ENCODE measurements at regions not wholly inside any gene's neighbourhood (a gene's known extent, or its start where the extent isn't known, plus 50 kb on each side); places are given as distances from the start of the nearest gene placed in this dataset.

DNA sequence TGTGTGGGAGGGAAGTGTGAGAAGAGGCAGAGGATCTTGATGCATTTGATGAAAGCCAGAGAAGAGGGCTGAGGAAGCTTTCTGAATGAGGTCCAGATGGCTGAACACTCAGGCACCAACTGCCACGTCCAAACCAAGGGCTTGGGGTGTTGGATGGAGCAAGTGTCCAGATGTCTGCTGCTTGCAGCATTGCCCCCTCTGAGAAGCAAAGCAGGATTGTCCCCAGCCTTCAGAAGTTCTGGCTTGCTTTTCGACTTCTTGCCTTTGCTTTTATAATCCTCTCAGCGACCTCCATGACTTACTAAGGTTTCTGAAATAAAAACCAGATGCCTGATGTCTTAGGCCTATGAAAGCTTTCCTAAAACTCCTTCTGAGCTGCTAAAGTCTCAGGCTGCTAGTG, 182.5 kb downstream of the HUNK start:
- TF ChIP-seq, protein P1, sequence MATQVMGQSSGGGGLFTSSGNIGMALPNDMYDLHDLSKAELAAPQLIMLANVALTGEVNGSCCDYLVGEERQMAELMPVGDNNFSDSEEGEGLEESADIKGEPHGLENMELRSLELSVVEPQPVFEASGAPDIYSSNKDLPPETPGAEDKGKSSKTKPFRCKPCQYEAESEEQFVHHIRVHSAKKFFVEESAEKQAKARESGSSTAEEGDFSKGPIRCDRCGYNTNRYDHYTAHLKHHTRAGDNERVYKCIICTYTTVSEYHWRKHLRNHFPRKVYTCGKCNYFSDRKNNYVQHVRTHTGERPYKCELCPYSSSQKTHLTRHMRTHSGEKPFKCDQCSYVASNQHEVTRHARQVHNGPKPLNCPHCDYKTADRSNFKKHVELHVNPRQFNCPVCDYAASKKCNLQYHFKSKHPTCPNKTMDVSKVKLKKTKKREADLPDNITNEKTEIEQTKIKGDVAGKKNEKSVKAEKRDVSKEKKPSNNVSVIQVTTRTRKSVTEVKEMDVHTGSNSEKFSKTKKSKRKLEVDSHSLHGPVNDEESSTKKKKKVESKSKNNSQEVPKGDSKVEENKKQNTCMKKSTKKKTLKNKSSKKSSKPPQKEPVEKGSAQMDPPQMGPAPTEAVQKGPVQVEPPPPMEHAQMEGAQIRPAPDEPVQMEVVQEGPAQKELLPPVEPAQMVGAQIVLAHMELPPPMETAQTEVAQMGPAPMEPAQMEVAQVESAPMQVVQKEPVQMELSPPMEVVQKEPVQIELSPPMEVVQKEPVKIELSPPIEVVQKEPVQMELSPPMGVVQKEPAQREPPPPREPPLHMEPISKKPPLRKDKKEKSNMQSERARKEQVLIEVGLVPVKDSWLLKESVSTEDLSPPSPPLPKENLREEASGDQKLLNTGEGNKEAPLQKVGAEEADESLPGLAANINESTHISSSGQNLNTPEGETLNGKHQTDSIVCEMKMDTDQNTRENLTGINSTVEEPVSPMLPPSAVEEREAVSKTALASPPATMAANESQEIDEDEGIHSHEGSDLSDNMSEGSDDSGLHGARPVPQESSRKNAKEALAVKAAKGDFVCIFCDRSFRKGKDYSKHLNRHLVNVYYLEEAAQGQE (IDR thresholded peaks at IDR 0.05; ENCODE audit: insufficient read depth in 1 of 2, low read depth in 2 of 2, low read length in 2 of 2), result no peak
- TF ChIP-seq POLR2AphosphoS5 (IDR thresholded peaks at IDR 0.05; ENCODE audit: low read depth, low read length) (no peak), TAF1 (IDR thresholded peaks at IDR 0.05; ENCODE audit: borderline replicate concordance, insufficient read depth, low read length) (no peak), FOXP2 (optimal IDR thresholded peaks at IDR 0.05; ENCODE audit: borderline replicate concordance, extremely low read depth, extremely low read length, insufficient read depth) (no peak)

All from PFSK-1 (cell line).